ENCODE measurements at regions not wholly inside any gene's neighbourhood (a gene's known extent, or its start where the extent isn't known, plus 50 kb on each side); places are given as distances from the start of the nearest gene placed in this dataset.
"Not testable (repeated sequence)": the region's sequence is repeated elsewhere in the genome, so short reads cannot be mapped to it uniquely, and the experiment has no call there.

- not testable (repeated sequence) for DNase-seq
Observed at GRCh38 chr1:228611707-228612106, 123.6 kb upstream of the RHOU start.

GRCh38 chr1:228622002-228622716 is 113.1 kb upstream of the RHOU start:
- DNase-seq = not testable (repeated sequence)

- not testable (repeated sequence) for DNase-seq
Observed at GRCh38 chr1:228626481-228626880, 108.8 kb upstream of the RHOU start.

- not testable (repeated sequence) for DNase-seq
Observed at GRCh38 chr1:228632858-228633257, 102.4 kb upstream of the RHOU start.

- not testable (repeated sequence) for DNase-seq
Observed at GRCh38 chr1:228635304-228635703, 100.0 kb upstream of the RHOU start.

- DNase-seq = not testable (repeated sequence)
Observed at GRCh38 chr1:228637529-228637928, 97.8 kb upstream of the RHOU start.

- peak; percentile 41 for DNase-seq
Observed at GRCh38 chr1:228646717-228647522, 88.4 kb upstream of the RHOU start.

GRCh38 chr1:228647523-228648444 is 87.5 kb upstream of the RHOU start:
- peak; percentile 36 for DNase-seq

- DNase-seq = no peak
Observed at GRCh38 chr1:228648647-228649383, 86.5 kb upstream of the RHOU start.

GRCh38 chr1:228650141-228650540 is 85.1 kb upstream of the RHOU start:
- no peak for DNase-seq

GRCh38 chr1:228650946-228651345 is 84.3 kb upstream of the RHOU start:
- no peak for DNase-seq

- no peak for DNase-seq
Observed at GRCh38 chr1:228652116-228652515, 83.2 kb upstream of the RHOU start.

GRCh38 chr1:228653057-228653456 is 82.2 kb upstream of the RHOU start:
- DNase-seq = not testable (repeated sequence)

GRCh38 chr1:228653748-228654147 is 81.5 kb upstream of the RHOU start:
- DNase-seq = no peak

- DNase-seq = no peak
Observed at GRCh38 chr1:228655796-228656394, 79.4 kb upstream of the RHOU start.

GRCh38 chr1:228662007-228662689 is 73.1 kb upstream of the RHOU start:
- not testable (repeated sequence) for DNase-seq

GRCh38 chr1:228664399-228664914 is 70.8 kb upstream of the RHOU start:
- DNase-seq = peak; percentile 7

- no peak for DNase-seq
Observed at GRCh38 chr1:228666686-228667623, 68.3 kb upstream of the RHOU start.

GRCh38 chr1:228668553-228669241 is 66.6 kb upstream of the RHOU start:
- no peak for DNase-seq
